Osteoblast (primary cell): ENCODE measurements at regions not wholly inside any gene's neighbourhood (a gene's known extent, or its start where the extent isn't known, plus 50 kb on each side); places are given as distances from the start of the nearest gene placed in this dataset.

Experiments
- DNase-seq: peaks from one replicate; pipeline ENCODE4 v3.0.0; 2011; ENCODE audit warnings: low spot score, mixed read lengths; ENCODE audit not compliant: insufficient read length; ENCODE audit errors: missing footprints
- H2AFZ ChIP-seq: 2 replicates; pipeline ENCODE4 v1.6.0; 2011; ENCODE audit warnings: mild to moderate bottlenecking, low read length
- H3K27ac ChIP-seq: 2 replicates; pipeline ENCODE4 v1.5.1; 2011; ENCODE audit warnings: mild to moderate bottlenecking, low read depth, low read length, moderate library complexity
- H3K27me3 ChIP-seq: 2 replicates; pipeline ENCODE4 v1.6.0; 2012; ENCODE audit warnings: mild to moderate bottlenecking, control low read depth, inconsistent platforms, low read length, moderate library complexity; ENCODE audit not compliant: insufficient read depth
- H3K36me3 ChIP-seq: 2 replicates; pipeline ENCODE4 v1.5.1; 2011; ENCODE audit warnings: mild to moderate bottlenecking, low read length, control low read depth, moderate library complexity; ENCODE audit not compliant: insufficient read depth
- H3K4me1 ChIP-seq: 2 replicates; pipeline ENCODE4 v1.5.1; 2011; ENCODE audit warnings: mild to moderate bottlenecking, low read length, control low read depth, moderate library complexity; ENCODE audit not compliant: insufficient read depth
- H3K4me2 ChIP-seq: 2 replicates; pipeline ENCODE4 v1.6.0; 2011; ENCODE audit warnings: mild to moderate bottlenecking, low read length; ENCODE audit not compliant: insufficient read depth
- H3K4me3 ChIP-seq: fragments of 200-600 bp; sonication (generic); 3 replicates; pipeline ENCODE4 v1.5.1; 2012; ENCODE audit warnings: mild to moderate bottlenecking, low read length, inconsistent platforms; ENCODE audit not compliant: insufficient read depth
- H3K79me2 ChIP-seq: 2 replicates; pipeline ENCODE4 v1.6.0; 2012; ENCODE audit warnings: mild to moderate bottlenecking, low read length, control low read depth, inconsistent platforms; ENCODE audit not compliant: insufficient read depth
- H3K9me3 ChIP-seq: 2 replicates; pipeline ENCODE4 v1.5.1; 2011; ENCODE audit warnings: low read depth, low read length, control low read depth
- H4K20me1 ChIP-seq: 2 replicates; pipeline ENCODE4 v1.6.0; 2012; ENCODE audit warnings: mild to moderate bottlenecking, low read length, control low read depth; ENCODE audit not compliant: insufficient read depth
- CTCF ChIP-seq: IDR thresholded peaks from 2 replicates; pipeline ENCODE4 v1.5.1; 2011; ENCODE audit warnings: mild to moderate bottlenecking, low read depth, low read length, moderate library complexity; ENCODE audit errors: extremely low read depth

GRCh38 chrX:39936886-39937770 is 160.6 kb downstream of the BCOR start:
- no peak overlapping the region for H2AFZ ChIP-seq
- no peak overlapping the region for H3K27ac ChIP-seq
- H3K79me2 ChIP-seq, result no peaks in the 10 kb centered on the region
- no peaks in the 10 kb centered on the region for H3K4me1 ChIP-seq
- no peak overlapping the region for H3K4me2 ChIP-seq
- DNase-seq, result no peak
- H3K4me3 ChIP-seq, result no peak overlapping the region
- H3K36me3 ChIP-seq, result no peaks in the 10 kb centered on the region
- H4K20me1 ChIP-seq, result no peaks in the 10 kb centered on the region
- H3K27me3 ChIP-seq, result no peaks in the 10 kb centered on the region
- H3K9me3 ChIP-seq, result no peaks in the 10 kb centered on the region
- no peak for TF ChIP-seq CTCF

- Histone ChIP-seq H3K4me3 (no peak overlapping the region), H3K9me3 (peaks cover 3% of the 10 kb centered on the region), H4K20me1 (no peaks in the 10 kb centered on the region), H3K36me3 (no peaks in the 10 kb centered on the region), H3K4me2 (no peak overlapping the region), H2AFZ (no peak overlapping the region), H3K79me2 (no peaks in the 10 kb centered on the region), H3K27me3 (no peaks in the 10 kb centered on the region), H3K4me1 (no peaks in the 10 kb centered on the region), H3K27ac (no peak overlapping the region)
- TF ChIP-seq CTCF, result no peak
- no peak for DNase-seq
These were observed 159.3 kb downstream of the BCOR start for GRCh38 chrX:39938466-39938865.

- no peak for TF ChIP-seq CTCF
- Histone ChIP-seq H3K27ac (no peak overlapping the region), H3K4me2 (no peak overlapping the region), H3K4me3 (no peak overlapping the region), H3K4me1 (no peaks in the 10 kb centered on the region), H3K9me3 (peaks cover 5% of the 10 kb centered on the region), H3K27me3 (no peaks in the 10 kb centered on the region), H3K36me3 (no peaks in the 10 kb centered on the region), H4K20me1 (no peaks in the 10 kb centered on the region), H3K79me2 (no peaks in the 10 kb centered on the region), H2AFZ (no peak overlapping the region)
- DNase-seq, result no peak
These were observed 158.1 kb downstream of the BCOR start for GRCh38 chrX:39939678-39940077.

- Histone ChIP-seq H3K36me3 (no peaks in the 10 kb centered on the region), H3K4me1 (no peaks in the 10 kb centered on the region), H3K79me2 (no peaks in the 10 kb centered on the region), H3K27ac (no peak overlapping the region), H3K9me3 (peaks cover 5% of the 10 kb centered on the region), H3K4me2 (no peak overlapping the region), H3K4me3 (no peak overlapping the region), H2AFZ (no peak overlapping the region), H3K27me3 (no peaks in the 10 kb centered on the region), H4K20me1 (no peaks in the 10 kb centered on the region)
- DNase-seq, result no peak
- no peak for TF ChIP-seq CTCF
These were observed 156.3 kb downstream of the BCOR start for GRCh38 chrX:39941332-39941920.
